Vagina (tissue), 2 donors: ENCODE measurements at regions not wholly inside any gene's neighbourhood (a gene's known extent, or its start where the extent isn't known, plus 50 kb on each side); places are given as distances from the start of the nearest gene placed in this dataset.

Source experiments
- DNase-seq, 2 donors: peaks; one replicate each; pipeline ENCODE4 v3.0.0-alpha.2; 2017; ENCODE audit errors: extremely low spot score in 2 of 2
- H3K27ac ChIP-seq: fragments of 200-600 bp; sonication (generic); one replicate; pipeline ENCODE4 v1.5.1; 2019
- H3K27me3 ChIP-seq: fragments of 200-600 bp; sonication (generic); one replicate; pipeline ENCODE4 v1.5.1; 2019
- H3K36me3 ChIP-seq, 2 donors: fragments of 200-600 bp; sonication (generic); one replicate each; pipeline ENCODE4 v1.5.1; 2017 to 2019
- H3K4me1 ChIP-seq: fragments of 200-600 bp; sonication (generic); one replicate; pipeline ENCODE4 v1.5.1; 2019
- H3K4me3 ChIP-seq, 2 donors: fragments of 200-600 bp; sonication (generic); 1 replicate in 1 of 2; 2 replicates in 1 of 2; pipeline ENCODE4 v1.5.1; 2016 to 2019
- H3K9me3 ChIP-seq: fragments of 200-600 bp; sonication (generic); one replicate; pipeline ENCODE4 v1.5.1; 2019
- CTCF ChIP-seq, 3 experiments: fragments of 450-650 bp in 2 of 3; fragments of 200-600 bp in 1 of 3; sonication (generic) in 1 of 3; IDR thresholded peaks; one replicate each; pipeline ENCODE4 v1.5.1; 2017 to 2019; ENCODE audit warnings: antibody characterized with exemption in 3 of 3, mild to moderate bottlenecking in 2 of 3, moderate library complexity in 2 of 3
- POLR2A ChIP-seq, 2 donors: fragments of 450-650 bp; IDR thresholded peaks; one replicate each; pipeline ENCODE4 v1.6.1; 2017; ENCODE audit warnings: antibody characterized with exemption in 2 of 2, mild to moderate bottlenecking in 2 of 2, moderate library complexity in 2 of 2
- POLR2AphosphoS5 ChIP-seq, 2 donors: sonication (generic); formaldehyde crosslinking; IDR thresholded peaks; one replicate each; pipeline ENCODE4 v1.9.0; 2017; ENCODE audit warnings: antibody characterized with exemption in 2 of 2, mild to moderate bottlenecking in 2 of 2, low read depth in 1 of 2; ENCODE audit not compliant: insufficient read depth in 1 of 2
- intact Hi-C: fragments of 100-400 bp; cut with DNase I; formaldehyde crosslinking; loops from one replicate; pipeline ENCODE4 v1.15.1; 2023

- no peak for TF ChIP-seq POLR2AphosphoS5 (IDR thresholded peaks at IDR 0.05; ENCODE audit: insufficient read depth in 1 of 2, low read depth in 1 of 2)
- no peak for TF ChIP-seq POLR2A (IDR thresholded peaks at IDR 0.05)
- TF ChIP-seq CTCF (IDR thresholded peaks at IDR 0.05) = no peak
- Histone ChIP-seq H3K36me3 (no peaks in the 10 kb centered on the region), H3K4me1 (peaks cover 8% of the 10 kb centered on the region), H3K4me3 (no peak overlapping the region), H3K27me3 (no peaks in the 10 kb centered on the region), H3K9me3 (no peaks in the 10 kb centered on the region), H3K27ac (no peak overlapping the region)
- intact Hi-C loops = no loop called here
- no peak for DNase-seq
Measured at GRCh38 chr2:18444806-18445205, 115.6 kb downstream of the RDH14 start.

DNA sequence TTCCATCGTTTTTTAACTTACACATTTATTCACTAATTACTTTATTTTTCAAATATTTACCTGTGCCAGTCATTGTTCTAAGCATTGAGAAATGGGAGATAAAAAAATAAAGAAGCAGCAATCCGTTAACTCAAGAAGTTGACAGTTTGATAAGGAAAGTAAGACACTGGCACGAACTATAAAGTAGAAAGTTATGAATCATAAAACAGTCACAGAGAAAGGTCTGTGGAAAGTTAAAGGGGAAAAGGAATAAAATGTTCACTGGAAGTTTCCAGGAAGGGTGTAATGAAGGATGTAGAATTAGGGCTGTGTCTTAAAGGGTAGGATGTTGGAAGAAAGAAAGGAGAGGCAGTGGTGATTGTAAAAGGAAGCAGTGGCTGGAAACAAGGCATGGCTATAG lies 118.9 kb downstream of the RDH14 start:
- intact Hi-C loops = loop anchor here (2.0 kb wide), 1 partner anchor 35 kb away; no protein-coding TSS in a partner anchor
- Histone ChIP-seq H3K27ac (no peak overlapping the region), H3K4me1 (peaks cover 11% of the 10 kb centered on the region)

DNA sequence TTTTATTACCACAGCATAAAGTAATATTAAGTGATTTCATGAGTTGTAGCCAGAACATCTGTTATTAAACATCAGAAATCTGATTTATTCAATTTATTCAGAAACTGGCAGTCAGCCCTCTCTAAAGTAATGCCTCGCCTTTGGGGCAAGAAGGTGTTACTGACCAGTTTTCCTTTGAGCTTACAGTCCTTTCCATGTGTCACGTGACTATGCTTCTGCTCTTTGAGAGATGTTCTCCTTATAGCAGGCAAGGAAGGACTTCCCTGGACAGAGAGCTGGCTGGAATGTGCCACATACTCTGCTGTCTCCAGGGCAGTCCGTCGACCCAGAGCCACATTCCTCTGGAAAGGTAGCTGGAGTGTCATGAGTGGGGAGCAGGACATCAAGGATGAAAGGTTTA lies 119.7 kb downstream of the RDH14 start:
- Histone ChIP-seq H3K27ac (no peak overlapping the region), H3K4me3 (no peak overlapping the region), H3K36me3 (no peaks in the 10 kb centered on the region), H3K9me3 (no peaks in the 10 kb centered on the region), H3K27me3 (no peaks in the 10 kb centered on the region), H3K4me1 (peaks cover 15% of the 10 kb centered on the region)
- no peak for DNase-seq
- intact Hi-C loops = loop anchor here (2.0 kb wide), 1 partner anchor 36 kb away; no protein-coding TSS in a partner anchor
- TF ChIP-seq POLR2A (IDR thresholded peaks at IDR 0.05) = no peak
- no peak for TF ChIP-seq CTCF (IDR thresholded peaks at IDR 0.05)
- TF ChIP-seq POLR2AphosphoS5 (IDR thresholded peaks at IDR 0.05; ENCODE audit: insufficient read depth in 1 of 2, low read depth in 1 of 2) = no peak

More for the DNA sequence above, 118.9 kb downstream of the RDH14 start:
- Histone ChIP-seq H3K4me3 (no peak overlapping the region), H3K36me3 (no peaks in the 10 kb centered on the region), H3K9me3 (no peaks in the 10 kb centered on the region), H3K27me3 (no peaks in the 10 kb centered on the region)
- no peak for TF ChIP-seq POLR2AphosphoS5 (IDR thresholded peaks at IDR 0.05; ENCODE audit: insufficient read depth in 1 of 2, low read depth in 1 of 2)
- no peak for TF ChIP-seq POLR2A (IDR thresholded peaks at IDR 0.05)
- TF ChIP-seq CTCF (IDR thresholded peaks at IDR 0.05) = no peak
- DNase-seq = no peak

GRCh38 chr2:18440141-18440661 lies 120.3 kb downstream of the RDH14 start:
- no peak overlapping the region for H3K27ac ChIP-seq
- no peak for DNase-seq
- intact Hi-C loops = loop anchor here (2.0 kb wide), 1 partner anchor 37 kb away; no protein-coding TSS in a partner anchor

More at GRCh38 chr2:18440141-18440661, 120.3 kb downstream of the RDH14 start:
- H3K9me3 ChIP-seq = no peaks in the 10 kb centered on the region
- TF ChIP-seq CTCF (IDR thresholded peaks at IDR 0.05) (no peak), POLR2A (IDR thresholded peaks at IDR 0.05) (no peak), POLR2AphosphoS5 (IDR thresholded peaks at IDR 0.05; ENCODE audit: insufficient read depth in 1 of 2, low read depth in 1 of 2) (no peak)
- H3K4me3 ChIP-seq = no peak overlapping the region
- no peaks in the 10 kb centered on the region for H3K36me3 ChIP-seq
- no peaks in the 10 kb centered on the region for H3K27me3 ChIP-seq
- peaks cover 15% of the 10 kb centered on the region for H3K4me1 ChIP-seq
